Hepatocyte (in vitro differentiated cells): ENCODE measurements at regions not wholly inside any gene's neighbourhood (a gene's known extent, or its start where the extent isn't known, plus 50 kb on each side); places are given as distances from the start of the nearest gene placed in this dataset.

Experiments
- CTCF ChIP-seq: fragments of 200-600 bp; sonication (generic); IDR thresholded peaks from 2 replicates; pipeline ENCODE4 v1.5.1; 2016; ENCODE audit warnings: antibody characterized with exemption, mild to moderate bottlenecking; ENCODE audit not compliant: poor library complexity
- EZH2 ChIP-seq: fragments of 200-600 bp; sonication (generic); IDR thresholded peaks from 2 replicates; pipeline ENCODE4 v1.6.1; 2016; ENCODE audit warnings: antibody characterized with exemption, mild to moderate bottlenecking, borderline replicate concordance

DNA sequence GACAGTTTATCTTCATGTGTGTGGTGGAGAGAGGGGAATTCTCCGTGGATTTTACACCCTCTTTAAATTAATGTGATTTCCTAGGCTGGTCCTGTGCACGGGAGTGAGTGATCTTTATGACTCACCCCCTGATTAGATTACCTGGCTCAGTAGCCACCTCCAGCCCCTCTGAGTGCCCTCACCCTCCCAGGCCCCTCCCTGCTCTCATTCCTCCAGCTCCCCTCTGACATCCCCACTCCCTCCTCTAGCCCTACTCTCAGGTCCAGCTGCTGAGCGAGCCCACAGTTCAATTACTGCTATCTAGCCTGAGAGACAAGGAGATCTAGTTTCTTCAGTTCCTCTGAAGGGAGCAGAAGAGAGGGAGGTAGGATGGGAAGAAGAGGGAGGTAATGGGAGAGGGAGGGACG is 61.8 kb upstream of the ARAP3 start:
- TF ChIP-seq CTCF (no peak), EZH2 (no peak)
